ENCODE measurements at regions not wholly inside any gene's neighbourhood (a gene's known extent, or its start where the extent isn't known, plus 50 kb on each side); places are given as distances from the start of the nearest gene placed in this dataset.

DNA sequence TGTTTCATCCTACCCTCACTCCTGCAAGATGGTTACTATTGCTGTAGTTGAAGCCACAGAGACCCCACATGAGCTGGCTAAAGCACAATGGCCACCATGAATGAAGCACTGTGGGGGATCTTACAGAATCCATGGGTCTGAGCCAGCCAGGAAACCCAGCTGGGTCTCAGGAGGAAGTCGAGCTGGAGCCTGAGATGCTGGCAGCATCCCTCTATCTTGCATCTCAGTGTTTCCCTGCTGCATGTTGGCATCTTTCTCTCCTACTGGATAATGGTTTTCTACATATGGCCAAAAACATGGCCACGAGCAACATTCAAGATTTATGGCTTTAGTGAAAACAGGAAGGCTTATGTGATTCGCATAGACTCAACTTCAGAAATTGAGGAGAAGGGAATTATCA, 219.3 kb upstream of the SNX19 start:
- no peak for TF ChIP-seq POLR2A (IDR thresholded peaks at IDR 0.05)
- TF ChIP-seq, protein P1, sequence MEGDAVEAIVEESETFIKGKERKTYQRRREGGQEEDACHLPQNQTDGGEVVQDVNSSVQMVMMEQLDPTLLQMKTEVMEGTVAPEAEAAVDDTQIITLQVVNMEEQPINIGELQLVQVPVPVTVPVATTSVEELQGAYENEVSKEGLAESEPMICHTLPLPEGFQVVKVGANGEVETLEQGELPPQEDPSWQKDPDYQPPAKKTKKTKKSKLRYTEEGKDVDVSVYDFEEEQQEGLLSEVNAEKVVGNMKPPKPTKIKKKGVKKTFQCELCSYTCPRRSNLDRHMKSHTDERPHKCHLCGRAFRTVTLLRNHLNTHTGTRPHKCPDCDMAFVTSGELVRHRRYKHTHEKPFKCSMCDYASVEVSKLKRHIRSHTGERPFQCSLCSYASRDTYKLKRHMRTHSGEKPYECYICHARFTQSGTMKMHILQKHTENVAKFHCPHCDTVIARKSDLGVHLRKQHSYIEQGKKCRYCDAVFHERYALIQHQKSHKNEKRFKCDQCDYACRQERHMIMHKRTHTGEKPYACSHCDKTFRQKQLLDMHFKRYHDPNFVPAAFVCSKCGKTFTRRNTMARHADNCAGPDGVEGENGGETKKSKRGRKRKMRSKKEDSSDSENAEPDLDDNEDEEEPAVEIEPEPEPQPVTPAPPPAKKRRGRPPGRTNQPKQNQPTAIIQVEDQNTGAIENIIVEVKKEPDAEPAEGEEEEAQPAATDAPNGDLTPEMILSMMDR (IDR thresholded peaks at IDR 0.05) = no peak

Data from right lobe of liver (tissue), 4 donors.